HCT116 (cell line): ENCODE measurements at regions not wholly inside any gene's neighbourhood (a gene's known extent, or its start where the extent isn't known, plus 50 kb on each side); places are given as distances from the start of the nearest gene placed in this dataset.
"Not testable (repeated sequence)": the region's sequence is repeated elsewhere in the genome, so short reads cannot be mapped to it uniquely, and the experiment has no call there.

Experiments
- ATAC-seq: fragments of 200-7000 bp; cut with Tn5 transposase; 2 replicates; pipeline ENCODE4 v1.9.1; 2020; ENCODE audit warnings: mild to moderate bottlenecking, moderate library complexity
- BruUV-seq: library from RNA; stranded (reverse); fragments of 400-500 nt; replicated peaks from 2 replicates; lab custom pipeline; 2021; lab: Mats Ljungman, UMichigan
- CTCF ChIA-PET: fragments of 300-600 bp; sonication (Branson Sonifier 250); formaldehyde crosslinking; loops from one replicate; lab custom pipeline; 2021; ENCODE audit warnings: antibody characterized with exemption; lab: Charles Lee
- POLR2A ChIA-PET: fragments of 300-600, 350-600 bp; sonication (Branson Sonifier 250); formaldehyde crosslinking; loops from one replicate; lab custom pipeline; 2021; ENCODE audit warnings: antibody characterized with exemption; lab: Charles Lee
- RAD21 ChIA-PET, 2 experiments: fragments of 300-600 bp; sonication (Branson Sonifier 250); formaldehyde crosslinking; loops; one replicate each; lab custom pipeline; 2023; ENCODE audit warnings: low total read pairs in 2 of 2; ENCODE audit not compliant: uncharacterized antibody in 2 of 2, unreplicated experiment in 2 of 2, low non-redundant PET in 1 of 2; lab: Charles Lee
- DNase-seq: peaks from one replicate; pipeline ENCODE4 v3.0.0-alpha.2; 2010; ENCODE audit warnings: low read depth, low spot score
- H2AFZ ChIP-seq: fragments of 200-600 bp; shearing (Covaris generic), sonication (generic); 2 replicates; pipeline ENCODE4 v1.6.1; 2017; ENCODE audit warnings: low read depth, mixed run types, mixed read lengths, antibody characterized with exemption, low read length; ENCODE audit not compliant: poor library complexity, severe bottlenecking
- H3K27ac ChIP-seq: 2 replicates; pipeline ENCODE4 v1.5.1; 2012; ENCODE audit warnings: low read depth, low read length
- H3K27me3 ChIP-seq: fragments of 200-600 bp; sonication (generic); 2 replicates; pipeline ENCODE4 v1.6.1; 2016; ENCODE audit warnings: mixed run types, low read length, mixed read lengths; ENCODE audit not compliant: insufficient read depth
- H3K36me3 ChIP-seq, 2 experiments: fragments of 200-500 bp in 1 of 2; fragments of 200-600 bp in 1 of 2; sonication (Bioruptor generic) in 1 of 2; sonication (generic) in 1 of 2; 2 replicates each; pipeline versions ENCODE4 v1.5.1 to v1.6.1; 2014 to 2016; ENCODE audit warnings: low read length in 2 of 2, inconsistent platforms in 1 of 2, mixed read lengths in 1 of 2, mixed run types in 1 of 2; ENCODE audit not compliant: insufficient read depth in 2 of 2, control insufficient read depth in 1 of 2
- H3K4me1 ChIP-seq, 2 experiments: fragments of 200-600 bp in 1 of 2; sonication (generic) in 1 of 2; 2 replicates each; pipeline versions ENCODE4 v1.5.1 to v1.6.1; 2012 to 2017; ENCODE audit warnings: low read length in 2 of 2, inconsistent platforms in 1 of 2, mild to moderate bottlenecking in 1 of 2, mixed read lengths in 1 of 2, mixed run types in 1 of 2, moderate library complexity in 1 of 2; ENCODE audit not compliant: insufficient read depth in 2 of 2, control insufficient read depth in 1 of 2
- H3K4me2 ChIP-seq: fragments of 200-600 bp; sonication (generic); 2 replicates; pipeline ENCODE4 v1.6.1; 2017; ENCODE audit warnings: mixed run types, low read length, mixed read lengths
- H3K4me3 ChIP-seq, 2 experiments: fragments of 200-600 bp in 1 of 2; sonication (generic) in 1 of 2; replicated peaks in 1 of 2; 2 replicates each; pipeline ENCODE4 v1.5.1; 2011 to 2016; ENCODE audit warnings: low read length in 2 of 2, control low read depth in 1 of 2, low read depth in 1 of 2, mild to moderate bottlenecking in 1 of 2, mixed read lengths in 1 of 2, mixed run types in 1 of 2
- H3K79me2 ChIP-seq: fragments of 200-600 bp; sonication (generic); 2 replicates; pipeline ENCODE4 v1.6.1; 2017; ENCODE audit warnings: mild to moderate bottlenecking, mixed run types, low read length, moderate library complexity, mixed read lengths; ENCODE audit not compliant: insufficient read depth
- H3K9ac ChIP-seq: fragments of 200-600 bp; sonication (generic); 2 replicates; pipeline ENCODE4 v1.6.1; 2016; ENCODE audit warnings: low read length, mixed read lengths
- H3K9me2 ChIP-seq: fragments of 200-600 bp; sonication (generic), shearing (Covaris generic); 2 replicates; pipeline ENCODE4 v1.6.1; 2017; ENCODE audit warnings: mixed run types, mild to moderate bottlenecking, moderate library complexity; ENCODE audit not compliant: insufficient read depth
- H3K9me3 ChIP-seq, 2 experiments: fragments of 200-500 bp in 1 of 2; fragments of 200-600 bp in 1 of 2; sonication (Bioruptor generic) in 1 of 2; sonication (generic) in 1 of 2; 2 replicates each; pipeline ENCODE4 v1.6.1; 2014 to 2017; ENCODE audit warnings: low read length in 2 of 2, mixed read lengths in 2 of 2, inconsistent platforms in 1 of 2, low read depth in 1 of 2, mild to moderate bottlenecking in 1 of 2, mixed run types in 1 of 2, moderate library complexity in 1 of 2; ENCODE audit not compliant: control insufficient read depth in 1 of 2, insufficient read depth in 1 of 2
- H4K20me1 ChIP-seq: fragments of 200-600 bp; sonication (generic), shearing (Covaris generic); 2 replicates; pipeline ENCODE4 v1.6.1; 2017; ENCODE audit warnings: mixed run types, mild to moderate bottlenecking, moderate library complexity; ENCODE audit not compliant: insufficient read depth
- intact Hi-C: fragments of 100-400 bp; cut with micrococcal nuclease; formaldehyde crosslinking; loops from 2 replicates; pipeline ENCODE4 v1.10.0; 2022

DNA sequence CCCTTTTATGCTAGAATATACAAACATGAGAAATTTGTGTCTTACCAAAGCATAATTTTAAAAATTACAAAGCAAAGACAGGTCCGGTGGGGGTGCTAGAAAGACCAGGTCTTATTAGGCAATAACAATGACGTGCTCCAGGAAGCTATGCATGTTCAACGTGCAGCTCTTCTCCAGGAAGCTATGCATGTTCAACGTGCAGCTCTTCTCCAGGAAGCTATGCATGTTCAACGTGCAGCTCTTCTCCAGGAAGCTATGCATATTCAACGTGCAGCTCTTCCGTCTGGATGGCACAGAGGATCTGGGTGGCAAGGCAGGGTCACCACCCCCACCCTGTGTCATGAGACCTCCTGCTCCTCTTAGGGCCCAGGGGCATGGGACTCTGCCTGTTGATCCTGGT, 51.9 kb upstream of the PROP1 start:
- H3K9me3 ChIP-seq, RAD21 ChIA-PET, H3K4me3 ChIP-seq, H3K9ac ChIP-seq, H3K36me3 ChIP-seq, H3K27ac ChIP-seq, H3K27me3 ChIP-seq, H3K9me2 ChIP-seq, intact Hi-C loops, H3K79me2 ChIP-seq, DNase-seq, CTCF ChIA-PET, H3K4me1 ChIP-seq, BruUV-seq, POLR2A ChIA-PET, ATAC-seq, H3K4me2 ChIP-seq, H2AFZ ChIP-seq, H4K20me1 ChIP-seq: not testable (repeated sequence)

GRCh38 chr5:178046757-178047399, 50.8 kb upstream of the PROP1 start:
- intact Hi-C loops, H3K4me1 ChIP-seq, ATAC-seq, RAD21 ChIA-PET, H3K4me2 ChIP-seq, H3K9ac ChIP-seq, H3K79me2 ChIP-seq, H3K36me3 ChIP-seq, H3K9me2 ChIP-seq, BruUV-seq, H3K4me3 ChIP-seq, POLR2A ChIA-PET, H3K27me3 ChIP-seq, H4K20me1 ChIP-seq, CTCF ChIA-PET, DNase-seq, H3K9me3 ChIP-seq, H3K27ac ChIP-seq, H2AFZ ChIP-seq: not testable (repeated sequence)

GRCh38 chr5:178045963-178046362, 49.9 kb upstream of the PROP1 start:
- H3K36me3 ChIP-seq, H3K4me2 ChIP-seq, DNase-seq, H3K79me2 ChIP-seq, RAD21 ChIA-PET, BruUV-seq, POLR2A ChIA-PET, H4K20me1 ChIP-seq, H2AFZ ChIP-seq, H3K27me3 ChIP-seq, ATAC-seq, H3K4me1 ChIP-seq, CTCF ChIA-PET, intact Hi-C loops, H3K27ac ChIP-seq, H3K9me3 ChIP-seq, H3K9ac ChIP-seq, H3K9me2 ChIP-seq, H3K4me3 ChIP-seq: not testable (repeated sequence)
